Left lung (tissue), 4 donors: ENCODE measurements at regions not wholly inside any gene's neighbourhood (a gene's known extent, or its start where the extent isn't known, plus 50 kb on each side); places are given as distances from the start of the nearest gene placed in this dataset.

Experiments
- ATAC-seq: fragments of 200-7000 bp; cut with Tn5 transposase; one replicate; pipeline ENCODE4 v1.9.1; 2020; ENCODE audit warnings: moderate library complexity
- DNase-seq, 4 donors: peaks; one replicate each; pipeline ENCODE4 v3.0.0-alpha.2; 2013 to 2020
- H3K27ac ChIP-seq, 2 donors: fragments of 200-600 bp; sonication (generic) in 1 of 2; one replicate each; pipeline versions ENCODE4 v1.5.0 to v1.8.0; 2020 to 2021
- H3K27me3 ChIP-seq, 2 donors: fragments of 200-600 bp; sonication (generic) in 1 of 2; one replicate each; pipeline versions ENCODE4 v1.5.0 to v1.8.0; 2020 to 2021
- H3K36me3 ChIP-seq, 2 donors: fragments of 200-600 bp; sonication (generic) in 1 of 2; one replicate each; pipeline versions ENCODE4 v1.5.0 to v1.8.0; 2020 to 2021
- H3K4me1 ChIP-seq, 2 donors: fragments of 200-600 bp; one replicate each; pipeline ENCODE4 v1.8.0; 2021
- H3K4me3 ChIP-seq, 2 donors: fragments of 200-600 bp; sonication (generic) in 1 of 2; one replicate each; pipeline versions ENCODE4 v1.5.0 to v1.8.0; 2020 to 2021; ENCODE audit warnings: mild to moderate bottlenecking in 1 of 2
- H3K9me3 ChIP-seq, 2 donors: fragments of 200-600 bp; sonication (generic) in 1 of 2; one replicate each; pipeline versions ENCODE4 v1.5.0 to v1.8.0; 2020 to 2021
- CTCF ChIP-seq, 2 donors: fragments of 200-600 bp; sonication (generic) in 1 of 2; IDR thresholded peaks; one replicate each; pipeline versions ENCODE4 v1.5.0 to v1.8.0; 2021; ENCODE audit warnings: antibody characterized with exemption in 2 of 2
- intact Hi-C, 2 donors: fragments of 100-400 bp; cut with DNase I; formaldehyde crosslinking; loops; one replicate each; pipeline versions ENCODE4 v1.11.2 to v1.14.2; 2022
- donor health status: DM: no; HTN: yes; CAD: no.
- donor health status: DM: no; HTN: no; CAD: no.

- ATAC-seq (no peak), DNase-seq (no peak)
- Histone ChIP-seq H3K9me3 (no peaks in the 10 kb centered on the region), H3K4me3 (no peak overlapping the region), H3K36me3 (no peaks in the 10 kb centered on the region), H3K27ac (no peak overlapping the region), H3K27me3 (no peaks in the 10 kb centered on the region), H3K4me1 (no peaks in the 10 kb centered on the region)
- intact Hi-C loops = no loop called here
- no peak for TF ChIP-seq CTCF (IDR thresholded peaks at IDR 0.05)
These were observed 220.1 kb upstream of the NCKAP5 start for GRCh38 chr2:133788386-133788785.

- intact Hi-C loops = no loop called here
- Histone ChIP-seq H3K9me3 (peaks cover 0 to 11% of the 10 kb centered on the region in 2 donors), H3K36me3 (no peaks in the 10 kb centered on the region), H3K27ac (no peak overlapping the region), H3K4me3 (no peak overlapping the region), H3K4me1 (no peaks in the 10 kb centered on the region), H3K27me3 (no peaks in the 10 kb centered on the region)
- ATAC-seq (no peak), DNase-seq (no peak)
- no peak for TF ChIP-seq CTCF (IDR thresholded peaks at IDR 0.05)
These were observed 221.5 kb upstream of the NCKAP5 start for GRCh38 chr2:133789743-133790142.

- TF ChIP-seq CTCF (IDR thresholded peaks at IDR 0.05) = no peak
- H3K36me3 ChIP-seq = no peaks in the 10 kb centered on the region
- intact Hi-C loops = no loop called here
- H3K9me3 ChIP-seq = peaks cover 0 to 14% of the 10 kb centered on the region in 2 donors
- H3K4me3 ChIP-seq = no peak overlapping the region
- ATAC-seq = no peak
- DNase-seq = no peak
- H3K27me3 ChIP-seq = no peaks in the 10 kb centered on the region
- H3K4me1 ChIP-seq = no peaks in the 10 kb centered on the region
- H3K27ac ChIP-seq = no peak overlapping the region
These were observed 222.4 kb upstream of the NCKAP5 start for GRCh38 chr2:133790711-133791110.

GRCh38 chr2:133791191-133791590, 222.9 kb upstream of the NCKAP5 start:
- H3K4me3 ChIP-seq = no peak overlapping the region
- H3K4me1 ChIP-seq = no peaks in the 10 kb centered on the region
- no peak for TF ChIP-seq CTCF (IDR thresholded peaks at IDR 0.05)
- no peaks in the 10 kb centered on the region for H3K27me3 ChIP-seq
- intact Hi-C loops = no loop called here
- H3K27ac ChIP-seq = no peak overlapping the region
- no peak for ATAC-seq
- DNase-seq = no peak
- H3K36me3 ChIP-seq = no peaks in the 10 kb centered on the region
- H3K9me3 ChIP-seq = peaks cover 0 to 14% of the 10 kb centered on the region in 2 donors

GRCh38 chr2:133792223-133792622, 224.0 kb upstream of the NCKAP5 start:
- ATAC-seq (no peak), DNase-seq (no peak)
- no peak overlapping the region for H3K27ac ChIP-seq
- H3K9me3 ChIP-seq = peaks cover 0 to 19% of the 10 kb centered on the region in 2 donors
- no peak overlapping the region for H3K4me3 ChIP-seq
- no peaks in the 10 kb centered on the region for H3K36me3 ChIP-seq
- no peaks in the 10 kb centered on the region for H3K4me1 ChIP-seq
- no peaks in the 10 kb centered on the region for H3K27me3 ChIP-seq
- intact Hi-C loops = no loop called here
- TF ChIP-seq CTCF (IDR thresholded peaks at IDR 0.05) = no peak
